NCI-H2081 (cell line): ENCODE measurements at regions not wholly inside any gene's neighbourhood (a gene's known extent, or its start where the extent isn't known, plus 50 kb on each side); places are given as distances from the start of the nearest gene placed in this dataset.
"Not testable (repeated sequence)": the region's sequence is repeated elsewhere in the genome, so short reads cannot be mapped to it uniquely, and the experiment has no call there.

ENCODE experiments used
- DNase-seq, 2 experiments: peaks; one replicate each; lab custom pipeline; 2025; lab: John Stamatoyannopoulos, UW

DNA sequence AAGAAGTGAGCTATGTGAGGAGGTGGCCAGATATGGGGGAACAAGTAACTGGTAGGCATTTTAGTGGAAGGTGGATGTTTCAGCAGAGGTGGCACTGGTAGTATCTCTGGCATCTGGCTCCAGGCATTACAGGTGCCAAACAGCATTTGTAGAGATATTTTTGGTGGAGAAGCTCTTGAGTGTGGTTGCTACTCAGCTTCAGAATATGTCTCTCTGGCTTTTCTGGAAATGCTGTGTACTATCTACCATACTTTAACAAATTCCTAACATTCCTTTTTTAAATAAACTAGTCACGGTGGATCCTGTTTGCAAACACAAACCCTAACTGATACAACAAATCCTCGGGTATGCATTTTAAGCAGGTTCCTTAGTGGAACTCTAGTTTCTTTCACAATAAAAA, 128.0 kb downstream of the BARX2 start:
- no peak for DNase-seq

DNA sequence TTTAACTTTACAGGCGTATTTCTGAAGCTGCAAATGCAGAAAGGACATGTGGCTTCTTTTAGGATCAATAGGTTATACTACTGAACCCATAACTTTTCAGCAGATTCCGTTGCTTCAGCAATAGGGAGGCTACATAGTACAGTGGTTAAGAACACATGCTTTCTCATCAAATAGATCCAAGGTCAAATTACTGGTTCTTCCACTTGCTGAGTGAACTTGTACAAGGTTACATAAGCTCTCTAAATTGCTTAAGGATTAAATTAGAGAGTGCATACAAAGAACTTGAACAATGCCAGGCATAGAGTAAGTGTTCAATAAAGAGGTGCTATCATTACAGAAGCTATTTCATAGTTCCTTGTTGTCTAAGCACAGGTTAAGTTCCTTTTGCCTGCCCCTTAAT, 129.6 kb downstream of the BARX2 start:
- no peak for DNase-seq

DNA sequence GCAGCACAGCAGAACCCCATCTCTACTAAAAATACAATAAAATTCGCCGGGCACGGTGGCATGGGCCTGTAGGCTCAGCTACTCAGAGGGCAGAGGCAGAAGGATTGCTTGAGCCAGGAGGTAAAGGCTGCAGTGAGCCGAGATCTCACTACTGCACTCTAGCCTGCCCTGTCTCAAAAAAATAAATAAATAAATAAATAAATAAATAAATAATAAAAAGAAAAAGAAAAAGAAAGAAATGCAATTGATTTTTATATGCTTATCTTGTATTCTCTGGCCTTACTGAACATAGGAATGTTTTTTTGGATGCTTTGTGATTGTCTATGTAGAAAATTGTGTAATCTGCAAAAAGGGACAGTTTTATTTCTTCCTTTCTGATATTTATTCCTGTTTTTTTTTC, 132.5 kb downstream of the BARX2 start:
- no peak for DNase-seq

DNA sequence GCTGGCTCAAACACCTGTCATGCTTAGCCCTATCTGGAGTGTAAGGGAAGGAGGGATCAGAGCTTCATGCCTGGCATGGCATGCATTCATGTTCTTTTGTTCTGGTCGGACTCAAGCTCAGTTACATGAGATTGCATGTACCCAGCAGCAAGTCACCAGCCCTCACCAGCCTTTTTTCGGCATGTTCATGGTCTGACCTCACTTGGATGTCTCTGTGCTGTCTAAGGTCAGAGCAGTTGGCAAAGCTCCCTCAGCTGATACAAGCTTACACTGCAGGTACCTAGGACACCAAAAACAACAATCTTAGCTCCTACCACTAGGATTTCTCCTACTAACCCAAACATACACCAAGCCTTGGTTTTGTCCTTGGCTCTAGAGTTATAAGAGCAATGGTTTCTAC, 152.6 kb downstream of the BARX2 start:
- DNase-seq = no peak

DNA sequence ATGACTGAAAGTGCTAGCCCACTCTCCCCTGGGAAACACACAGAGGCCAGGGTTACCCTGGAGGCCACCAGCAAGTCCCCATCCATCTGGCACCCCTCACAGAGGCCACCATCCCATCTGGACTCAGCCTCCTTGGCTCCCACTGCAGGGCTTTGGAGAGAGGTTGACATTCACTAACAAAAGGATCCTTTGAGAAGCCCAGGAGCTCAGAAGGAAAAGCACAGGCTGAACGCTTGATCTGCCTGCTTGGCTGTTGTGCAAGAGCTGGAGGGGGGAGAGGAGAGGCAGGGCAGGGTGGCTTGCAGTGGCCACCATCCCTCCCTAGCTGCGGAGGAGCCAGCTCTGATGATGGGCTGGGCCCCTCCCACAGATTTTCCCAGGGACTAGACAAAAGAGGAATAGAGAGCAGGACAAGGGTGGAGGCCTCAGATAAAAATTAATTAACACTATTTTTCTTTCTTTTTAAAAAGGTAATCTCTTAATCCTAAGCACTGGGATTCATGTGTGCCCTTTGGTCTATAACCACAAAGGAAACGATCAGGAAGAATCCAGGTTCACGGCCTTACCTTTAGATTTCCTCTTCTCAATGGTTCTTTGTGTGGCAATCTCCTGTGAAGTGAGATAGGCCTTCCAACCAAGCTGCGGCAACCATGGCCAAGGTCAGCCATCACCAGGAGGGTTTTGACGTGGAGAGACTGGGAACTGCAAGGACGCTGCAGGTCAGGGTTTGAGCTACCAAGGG, 154.7 kb downstream of the BARX2 start:
- DNase-seq = no peak

DNA sequence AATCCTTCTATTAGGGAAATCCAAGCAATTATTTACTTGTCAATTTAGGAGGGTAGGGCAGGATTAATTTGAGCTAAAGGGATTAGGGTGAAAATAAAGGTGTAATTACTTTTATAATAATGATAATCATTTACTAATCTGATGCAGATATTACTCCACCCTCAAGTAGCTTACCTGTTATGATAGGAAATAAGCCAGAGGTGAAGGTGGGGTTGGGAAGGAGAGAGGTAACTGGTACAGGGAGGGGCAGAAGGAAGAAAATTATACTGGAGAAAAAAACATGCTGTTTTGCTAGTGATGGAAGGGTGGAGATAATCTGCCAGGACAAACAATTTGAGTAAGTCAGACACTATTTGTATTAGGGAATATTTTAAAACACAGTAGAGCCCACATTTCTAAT, 157.7 kb downstream of the BARX2 start:
- DNase-seq = no peak

DNA sequence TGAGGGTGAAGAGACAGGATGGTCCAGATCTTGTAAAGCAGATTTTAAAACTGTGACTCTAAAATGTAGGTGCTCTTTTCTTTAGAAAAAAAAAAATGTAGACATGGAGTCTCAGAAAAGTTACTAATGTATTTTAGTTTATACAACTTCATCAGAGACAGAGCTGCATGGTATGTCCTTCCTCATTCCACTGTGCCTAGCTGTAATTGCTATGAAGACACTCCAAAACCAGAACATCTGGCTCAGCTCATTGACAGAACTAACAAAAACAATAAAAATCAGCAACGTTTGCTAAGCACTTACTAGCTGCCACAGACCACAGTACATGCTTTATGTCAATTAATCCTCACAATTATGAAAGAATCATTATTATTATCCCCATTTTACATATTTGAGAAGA, 160.7 kb downstream of the BARX2 start:
- no peak for DNase-seq

DNA sequence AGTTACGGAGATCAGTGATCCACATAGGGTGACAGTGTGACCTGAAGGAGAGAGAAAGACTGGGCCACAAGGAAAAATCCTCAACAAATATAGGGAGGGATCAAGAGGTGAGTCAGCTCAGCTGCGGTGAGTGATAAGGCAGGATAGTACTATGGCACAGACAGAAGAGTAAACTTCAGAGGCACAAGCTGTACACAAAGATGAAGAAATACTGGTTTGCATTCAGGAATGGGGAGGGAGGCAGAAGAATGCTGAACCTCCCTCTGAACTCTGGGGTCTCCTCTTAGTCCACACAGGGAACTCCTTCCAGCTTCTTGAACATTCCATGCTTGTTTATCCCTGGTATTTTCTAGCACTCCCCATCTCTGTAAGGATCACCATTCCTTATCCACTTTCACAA, 162.7 kb downstream of the BARX2 start:
- no peak for DNase-seq

DNA sequence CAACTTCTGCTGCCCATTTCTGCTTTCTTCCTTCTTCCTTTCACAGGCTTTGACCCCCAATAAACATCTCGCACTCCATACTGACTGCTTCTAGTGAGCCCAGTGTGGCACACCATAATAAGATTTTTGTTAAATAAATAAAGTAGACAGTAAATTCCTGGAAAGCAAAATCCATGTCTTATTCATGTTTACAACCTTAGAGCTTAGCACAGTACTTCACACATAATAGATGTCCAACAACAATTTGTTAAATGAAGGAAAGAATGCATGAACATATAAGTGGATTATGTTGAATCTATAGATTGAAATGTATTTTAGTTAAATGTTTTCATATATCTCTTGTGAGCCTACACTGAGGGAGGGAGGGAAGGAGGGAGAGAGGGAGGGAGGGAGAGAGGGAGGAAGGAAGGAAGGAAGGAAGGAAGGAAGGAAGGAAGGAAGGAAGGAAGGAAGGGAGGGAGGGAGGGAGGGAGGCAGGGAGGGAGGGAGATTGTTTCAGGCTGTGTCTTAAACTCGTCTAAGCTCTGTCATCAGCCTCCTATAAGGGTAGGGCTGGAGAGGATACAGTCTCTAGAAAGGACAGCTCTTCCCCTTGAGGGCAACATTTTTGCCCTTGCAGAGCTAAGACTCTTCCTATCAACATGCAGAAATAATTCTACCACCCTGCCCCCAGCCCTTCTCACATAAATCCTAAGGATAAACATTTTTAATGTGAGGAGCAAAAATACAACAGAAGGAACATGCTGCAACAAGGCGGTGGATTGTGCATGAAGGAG, 168.1 kb downstream of the BARX2 start:
- DNase-seq = no peak

DNA sequence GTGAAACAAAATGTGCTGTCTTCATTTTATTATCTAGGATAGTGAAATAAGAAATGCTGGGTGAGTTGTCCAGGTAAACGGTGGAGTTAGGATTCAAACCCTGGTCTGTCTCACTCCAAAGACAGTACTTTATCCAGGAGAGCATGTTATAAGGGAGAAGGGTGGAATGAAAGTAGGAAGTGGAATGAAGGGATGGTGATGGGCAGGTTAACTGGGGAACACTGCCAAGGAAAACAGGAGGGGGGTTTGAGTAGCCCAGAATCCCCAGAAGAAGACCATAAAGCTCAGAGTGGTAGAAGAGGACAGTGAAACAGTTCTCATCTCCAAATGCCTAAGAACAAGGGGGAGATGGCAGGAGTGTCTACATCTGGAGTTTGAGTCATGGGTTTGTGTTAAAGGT, 169.0 kb downstream of the BARX2 start:
- DNase-seq = no peak

DNA sequence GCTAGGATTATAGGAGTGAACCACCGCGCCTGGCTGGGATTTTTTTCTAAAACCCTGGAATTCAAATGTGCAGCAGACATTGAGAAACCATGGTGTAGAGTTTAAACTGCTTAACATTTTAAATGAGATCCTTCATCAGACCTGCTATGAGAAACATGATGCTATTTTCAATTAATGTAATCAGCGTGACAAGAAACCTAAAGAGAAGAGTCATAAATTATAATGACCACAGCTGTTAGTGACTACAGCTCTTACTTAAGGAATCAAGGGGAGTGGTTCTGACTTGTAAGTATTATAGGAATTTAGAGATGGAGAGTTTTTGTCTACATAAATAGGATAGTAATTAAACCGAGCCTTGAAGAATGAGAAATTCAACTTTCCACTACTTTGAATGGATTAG, 170.6 kb downstream of the BARX2 start:
- DNase-seq = no peak

DNA sequence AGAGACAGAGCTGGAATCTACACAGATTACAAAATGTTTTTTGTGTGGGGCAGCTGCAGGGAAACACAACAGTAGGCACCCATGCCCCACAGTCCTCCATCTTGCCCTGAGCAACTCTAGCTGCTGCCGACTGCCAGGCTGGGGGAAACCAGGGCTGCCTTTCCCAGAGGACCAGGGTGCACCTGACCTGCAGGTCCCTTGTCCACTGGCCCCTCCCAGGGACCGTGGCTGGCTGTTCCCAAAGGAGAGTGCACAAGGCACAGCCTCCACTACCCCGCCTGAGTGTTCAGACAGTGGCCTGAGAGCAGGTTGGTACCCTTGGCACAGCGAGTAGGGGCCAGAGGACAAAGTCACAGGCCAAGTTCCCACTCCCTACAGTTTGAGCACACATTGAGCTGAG, 181.8 kb downstream of the BARX2 start:
- no peak for DNase-seq

DNA sequence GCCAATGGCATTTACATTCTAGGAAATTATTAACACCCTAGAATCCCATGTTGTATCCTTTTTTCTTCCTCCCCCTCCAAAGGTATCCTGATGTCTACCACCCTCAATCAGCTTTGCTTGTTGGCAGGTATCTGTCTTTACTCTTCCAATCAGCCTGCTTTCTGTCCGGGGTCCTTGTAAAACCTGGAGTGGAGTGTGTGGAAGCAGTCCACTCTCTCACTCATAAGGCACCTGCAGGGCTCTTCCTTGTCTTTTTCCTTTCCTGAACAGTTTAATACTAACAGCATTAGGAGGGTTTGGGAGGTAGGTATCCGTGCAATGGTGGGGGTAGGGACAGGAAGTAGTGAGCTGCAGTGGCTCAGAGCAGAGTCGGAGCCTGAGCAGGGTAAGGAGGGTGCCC, 193.4 kb downstream of the BARX2 start:
- DNase-seq = no peak

DNA sequence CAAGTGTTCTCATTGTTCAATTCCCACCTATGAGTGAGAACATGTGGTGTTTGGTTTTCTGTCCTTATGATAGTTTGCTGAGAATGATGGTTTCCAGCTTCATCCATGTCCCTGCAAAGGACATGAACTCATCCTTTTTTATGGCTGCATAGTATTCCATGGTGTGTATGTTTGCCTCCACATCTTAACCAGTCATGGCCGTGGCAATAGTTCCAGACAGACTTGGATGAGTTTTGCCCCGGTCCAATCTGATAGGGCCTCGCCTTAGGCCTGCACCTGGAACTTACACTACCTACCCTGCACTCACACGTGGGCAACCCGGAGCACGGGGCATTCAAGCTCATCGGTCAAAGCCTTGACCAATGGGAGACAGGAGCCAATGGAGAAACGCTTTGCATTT, 197.0 kb downstream of the BARX2 start:
- DNase-seq = not testable (repeated sequence)

DNA sequence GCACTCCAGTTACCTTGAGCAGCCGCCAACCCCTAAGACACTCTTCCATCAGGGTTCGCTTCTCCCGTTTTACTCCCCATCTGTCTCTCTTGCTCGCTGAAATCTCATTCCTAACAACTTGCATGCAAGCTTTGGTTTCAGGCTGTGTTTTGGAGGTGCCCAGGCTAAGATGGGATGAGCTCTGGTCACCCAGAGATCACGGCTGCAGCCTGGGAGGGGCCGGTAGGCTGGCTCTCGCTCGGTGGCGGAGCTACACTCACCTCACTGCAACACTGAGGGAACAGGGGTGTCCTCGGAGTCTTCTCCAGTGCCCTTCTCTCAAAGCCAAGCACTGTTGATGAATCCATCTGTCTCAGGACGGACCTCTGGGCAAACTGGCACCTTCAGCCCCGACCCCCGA, 197.5 kb downstream of the BARX2 start:
- DNase-seq = no peak

DNA sequence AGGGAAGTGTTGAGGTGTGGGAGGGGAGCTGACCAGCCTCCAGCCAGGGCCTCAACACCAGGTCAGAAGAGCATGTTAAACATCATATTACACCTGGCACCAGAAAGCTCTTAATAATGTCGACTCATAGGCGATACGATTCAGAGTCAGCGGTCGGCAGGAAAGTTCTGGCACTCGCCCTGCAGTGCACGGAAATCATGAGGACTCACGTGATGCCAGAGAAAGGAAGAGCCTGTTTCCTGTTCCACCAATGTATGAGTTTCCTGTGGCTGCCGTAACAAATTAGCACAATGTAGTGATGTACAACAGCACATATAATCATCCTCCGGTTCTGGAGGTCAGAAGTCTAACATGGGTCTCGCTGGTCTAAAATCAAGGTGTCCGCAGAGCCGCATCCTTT, 198.8 kb downstream of the BARX2 start:
- no peak for DNase-seq

DNA sequence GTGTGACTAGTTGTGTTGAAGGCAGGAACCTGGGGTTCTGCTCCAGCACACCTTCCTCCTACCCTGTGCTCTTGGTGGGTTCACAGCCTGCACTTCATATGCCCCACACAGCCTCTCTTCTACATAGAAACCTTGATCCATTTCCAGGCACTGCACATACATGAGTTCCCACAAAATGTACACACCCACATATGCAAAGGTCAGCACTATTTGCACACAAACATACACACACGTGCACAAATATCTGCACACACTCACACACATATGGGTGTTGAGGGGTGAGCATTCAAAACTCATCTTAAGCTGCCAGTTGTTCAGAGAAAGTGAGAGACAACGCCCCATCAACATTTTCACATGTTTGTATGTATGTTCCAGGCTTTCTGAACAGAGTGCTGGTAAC, 201.0 kb downstream of the BARX2 start:
- DNase-seq = no peak

DNA sequence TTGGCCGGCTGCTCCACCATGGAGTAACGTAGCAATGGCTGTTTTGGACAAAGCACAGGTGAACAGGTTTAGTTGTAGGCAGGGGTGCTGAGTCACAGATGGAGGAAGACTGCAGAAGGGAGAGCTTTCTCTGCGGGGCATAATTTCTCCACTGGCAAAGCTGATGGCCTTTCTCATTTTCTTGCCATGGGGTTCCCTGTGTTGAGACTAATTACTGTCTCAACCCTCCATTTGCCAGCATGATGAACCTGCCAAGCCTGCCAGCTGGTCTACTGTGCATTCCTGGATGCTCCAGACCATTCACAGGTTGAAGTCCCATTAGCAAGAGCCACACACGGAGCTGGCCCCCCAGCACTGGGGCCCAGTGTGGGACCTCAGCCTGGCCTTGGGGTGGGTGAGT, 202.4 kb downstream of the BARX2 start:
- DNase-seq = no peak

DNA sequence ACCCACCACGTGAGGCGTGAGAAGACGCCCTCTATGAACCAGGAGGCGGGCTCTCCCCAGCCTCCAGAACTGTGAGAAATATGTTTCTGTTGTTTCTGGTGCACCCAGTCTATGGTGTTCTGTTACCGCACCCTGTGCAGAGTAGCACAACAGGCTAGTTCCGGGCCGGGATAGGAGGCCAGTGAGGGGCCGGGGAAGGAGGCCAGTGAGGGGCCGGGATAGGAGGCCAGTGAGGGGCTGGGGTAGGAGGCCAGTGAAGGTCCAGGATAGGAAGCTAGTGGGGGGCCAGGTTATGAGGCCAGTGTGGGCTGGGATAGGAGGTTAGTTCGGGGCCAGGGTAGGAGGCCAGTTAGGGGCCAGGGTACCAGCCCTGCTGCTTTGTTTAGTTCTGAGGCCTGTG, 204.6 kb downstream of the BARX2 start:
- DNase-seq = no peak

DNA sequence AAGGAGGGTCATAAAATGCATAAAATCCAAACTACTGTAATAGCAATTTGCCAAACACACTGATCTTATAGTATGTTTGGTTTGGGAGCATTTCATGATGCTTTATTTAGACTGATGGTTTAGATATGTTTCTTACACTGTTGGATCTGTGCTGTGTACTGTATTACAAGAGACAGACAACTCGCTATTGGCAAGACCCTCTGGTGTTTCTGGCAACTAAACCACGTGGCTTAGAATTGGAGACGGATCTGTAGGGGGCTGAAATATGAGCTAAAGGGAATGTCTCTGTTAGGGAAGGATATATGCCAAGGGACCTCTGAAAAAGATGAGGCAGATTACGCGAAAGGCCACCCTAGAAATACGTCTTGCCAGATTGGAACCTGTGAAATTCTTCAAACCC, 208.7 kb downstream of the BARX2 start:
- no peak for DNase-seq

DNA sequence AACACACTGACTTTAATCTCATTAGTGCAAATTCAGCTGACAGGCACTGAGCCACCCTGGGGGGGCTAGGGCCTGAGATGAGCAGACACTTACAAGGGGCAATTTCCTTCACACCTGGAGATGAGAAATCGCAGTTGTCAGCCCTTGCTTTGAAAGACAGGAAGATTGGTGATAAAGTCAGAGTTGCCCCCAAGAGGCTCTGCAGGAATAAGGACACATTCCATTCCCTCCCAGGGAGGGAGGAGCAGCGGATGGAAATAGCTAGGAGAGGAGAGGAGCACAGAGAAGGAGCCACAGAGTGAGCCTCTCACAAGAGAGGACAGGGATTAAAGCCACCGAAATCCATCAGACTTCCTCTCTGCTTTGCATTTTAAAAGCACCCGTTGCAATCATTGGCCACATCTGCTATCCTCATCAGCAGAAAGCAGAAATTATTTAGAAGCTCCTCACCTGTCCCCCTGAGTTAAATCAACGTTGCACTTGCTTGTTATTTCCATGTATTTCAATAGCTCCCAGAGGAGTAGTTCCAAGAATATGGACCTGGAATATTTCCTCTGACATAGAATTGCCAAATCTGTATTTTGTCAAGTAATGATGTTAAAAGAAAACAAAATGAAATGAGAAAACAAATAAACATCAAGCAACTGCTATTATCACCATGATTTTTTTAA, 213.7 kb downstream of the BARX2 start:
- no peak for DNase-seq

DNA sequence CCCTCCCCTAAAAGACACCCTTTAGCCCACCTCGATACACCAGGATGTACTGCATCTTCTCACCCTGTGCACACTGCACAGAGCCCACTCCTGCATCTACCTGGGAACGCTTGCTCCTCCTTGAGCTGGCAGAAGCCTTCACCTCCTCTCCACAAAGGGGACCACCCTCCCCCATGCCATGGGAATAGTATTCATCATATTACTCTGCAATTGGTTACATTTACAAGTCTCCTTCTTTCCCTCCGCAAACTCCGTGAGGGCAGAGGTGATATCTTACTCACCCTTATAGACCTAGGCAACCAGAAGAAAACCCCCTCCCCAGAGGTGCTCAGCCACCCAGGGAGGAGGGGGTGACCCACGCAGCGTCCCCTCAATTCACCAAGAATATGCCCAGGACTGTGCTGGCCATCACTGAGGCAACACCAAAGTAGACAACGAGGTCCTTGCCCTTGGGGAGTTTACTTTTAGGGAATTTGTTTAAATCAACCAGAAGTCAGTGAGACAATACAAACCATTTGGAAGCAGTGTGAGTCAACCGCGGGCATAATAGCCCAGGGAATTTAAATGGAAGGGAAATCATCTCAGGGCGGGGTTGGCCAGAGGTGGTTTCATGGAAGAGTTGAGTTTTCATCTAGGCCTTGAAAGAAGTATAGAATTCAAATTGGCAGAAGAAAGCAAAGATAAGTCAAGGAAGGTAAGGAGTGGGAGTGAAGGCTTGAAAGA, 214.5 kb downstream of the BARX2 start:
- no peak for DNase-seq
